NCI-H82 treated with DMSO at 0.1 percent for 48 hours (cell line): ENCODE measurements at regions not wholly inside any gene's neighbourhood (a gene's known extent, or its start where the extent isn't known, plus 50 kb on each side); places are given as distances from the start of the nearest gene placed in this dataset.
A peak's percentile ranks its signal among the peaks of the same experiment; 100 is the strongest.
"Not testable (repeated sequence)": the region's sequence is repeated elsewhere in the genome, so short reads cannot be mapped to it uniquely, and the experiment has no call there.

Experiments used
- DNase-seq: peaks from one replicate; lab custom pipeline; 2025; ENCODE audit not compliant: unreplicated experiment; lab: John Stamatoyannopoulos, UW

DNA sequence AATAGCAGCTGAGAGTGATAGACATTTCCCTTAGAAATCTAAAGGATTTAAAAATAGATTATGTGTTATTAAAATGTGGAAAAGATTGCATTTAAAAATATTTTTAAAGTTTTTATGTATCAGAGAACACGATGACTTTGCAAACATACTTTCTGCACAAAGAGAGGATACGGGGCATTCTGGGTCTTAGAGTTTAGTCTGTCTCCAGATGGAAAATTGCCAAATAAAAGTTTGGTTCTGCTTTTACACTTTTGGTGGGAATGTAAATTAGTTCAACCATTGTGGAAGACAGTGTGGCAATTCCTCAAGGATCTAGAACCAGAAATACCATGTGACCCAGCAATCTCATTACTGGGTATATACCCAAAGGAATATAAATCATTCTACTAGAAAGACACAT lies 355.2 kb downstream of the NDFIP2 start:
- not testable (repeated sequence) for DNase-seq

DNA sequence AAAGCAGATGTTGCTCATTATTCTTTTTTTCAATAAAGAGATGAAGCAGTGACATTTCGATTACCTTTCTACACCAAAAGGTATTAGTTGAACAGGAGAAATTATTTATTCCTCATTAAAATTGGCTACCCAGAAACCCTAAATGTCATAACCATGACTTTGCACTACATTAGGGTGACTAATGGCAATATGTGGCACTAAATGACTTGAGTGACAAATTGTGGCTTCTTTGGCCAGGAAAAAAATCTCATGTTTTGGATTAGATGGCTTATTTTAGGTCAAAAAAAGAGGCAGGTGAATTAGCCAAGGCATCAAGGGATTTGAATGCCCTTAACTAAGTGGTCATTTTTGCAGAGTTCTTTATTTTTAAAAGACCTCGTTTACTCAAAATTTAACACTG lies 353.9 kb downstream of the NDFIP2 start:
- no peak for DNase-seq

DNA sequence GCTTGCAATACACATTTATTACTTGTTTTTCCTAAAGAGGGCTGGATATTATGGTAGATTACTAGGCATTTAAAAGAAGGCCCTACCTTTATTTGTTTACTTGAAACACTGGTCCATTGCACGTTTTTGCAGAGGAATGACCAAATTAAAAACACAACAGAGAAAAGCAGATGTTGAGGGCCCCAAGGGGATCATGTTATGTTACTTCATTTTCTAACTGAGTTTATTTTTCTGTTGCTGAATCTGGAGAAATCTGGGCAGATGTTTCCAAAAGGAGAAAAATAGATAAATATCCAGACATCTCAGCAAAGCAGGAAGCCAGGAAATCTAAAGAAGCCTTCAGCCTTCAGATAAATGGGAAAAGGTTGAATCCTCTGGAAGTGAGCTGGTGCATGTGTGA lies 353.0 kb downstream of the NDFIP2 start:
- no peak for DNase-seq

DNA sequence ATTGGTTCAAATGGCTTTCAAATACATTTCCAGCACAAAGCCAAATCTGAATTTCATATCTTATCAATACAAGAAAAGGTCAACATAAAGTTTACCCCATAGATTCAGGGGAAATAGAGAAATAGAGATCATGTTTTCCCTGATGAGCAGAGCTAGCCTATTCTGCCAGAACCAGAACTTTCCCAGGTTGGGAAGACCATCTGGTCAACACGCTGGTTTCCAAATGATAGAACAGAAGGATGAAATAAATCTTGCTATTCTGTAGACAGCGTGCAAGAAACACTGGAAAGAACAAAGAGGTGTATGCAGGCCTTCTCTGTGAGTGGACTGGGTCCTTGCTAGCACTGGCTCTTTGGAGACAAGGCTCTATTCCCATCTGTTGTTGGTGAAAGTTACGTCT lies 350.6 kb downstream of the NDFIP2 start:
- DNase-seq: no peak

DNA sequence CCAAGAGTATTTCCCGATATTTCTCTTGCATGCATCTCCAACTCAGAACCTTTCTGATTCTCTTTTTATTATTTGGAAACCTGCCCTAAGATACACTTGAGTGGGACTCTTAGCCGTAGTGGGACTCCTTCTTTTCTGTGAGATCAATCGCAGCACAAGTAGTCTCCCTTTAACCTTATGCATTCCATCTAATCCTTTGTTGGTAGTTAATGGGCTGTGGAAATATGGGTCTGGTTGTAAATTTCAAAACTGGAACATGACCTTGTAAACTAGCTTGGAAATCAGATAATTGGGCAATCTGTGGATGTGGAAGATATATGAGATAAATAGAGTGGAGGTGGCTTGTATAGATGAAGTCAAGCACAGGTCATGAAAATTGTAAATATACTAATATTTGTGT lies 350.0 kb downstream of the NDFIP2 start:
- no peak for DNase-seq

DNA sequence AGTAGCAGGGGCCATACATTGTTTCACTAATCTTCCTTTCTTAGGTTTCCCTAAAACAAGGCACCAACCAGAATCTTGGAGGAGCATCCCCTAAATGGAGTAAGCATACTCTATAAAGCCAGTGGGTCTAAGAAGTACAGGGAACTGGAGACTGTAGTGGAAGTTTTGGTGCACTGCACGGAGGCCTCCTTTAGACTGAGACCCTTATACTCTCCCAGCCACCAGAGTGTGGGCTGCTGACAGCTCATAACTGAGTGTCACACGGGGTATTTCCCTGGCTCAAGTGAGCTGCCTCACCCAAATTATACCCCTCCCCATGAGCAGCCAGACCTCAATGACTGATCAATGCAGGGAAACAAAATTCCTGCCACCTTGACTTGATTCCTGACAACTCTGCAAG lies 349.5 kb downstream of the NDFIP2 start:
- no peak for DNase-seq

DNA sequence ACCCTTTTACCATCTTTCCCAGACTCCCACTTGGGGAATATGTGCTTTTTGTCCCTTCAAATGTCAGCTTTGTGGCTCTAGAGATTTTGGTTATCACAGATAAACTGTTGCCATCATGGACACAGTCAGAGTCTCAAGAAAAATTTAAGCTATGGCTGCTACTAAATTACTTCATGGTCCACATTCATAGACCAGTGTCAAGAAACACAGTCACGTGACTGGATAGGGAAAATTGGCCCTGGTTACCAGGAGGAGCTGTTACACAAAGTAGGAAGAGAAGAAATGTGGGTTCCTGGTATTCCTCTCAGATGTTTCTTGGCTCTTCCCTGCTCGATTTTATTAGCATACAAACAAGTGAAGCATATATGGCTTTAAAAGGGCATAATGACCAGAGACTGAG lies 348.9 kb downstream of the NDFIP2 start:
- no peak for DNase-seq

DNA sequence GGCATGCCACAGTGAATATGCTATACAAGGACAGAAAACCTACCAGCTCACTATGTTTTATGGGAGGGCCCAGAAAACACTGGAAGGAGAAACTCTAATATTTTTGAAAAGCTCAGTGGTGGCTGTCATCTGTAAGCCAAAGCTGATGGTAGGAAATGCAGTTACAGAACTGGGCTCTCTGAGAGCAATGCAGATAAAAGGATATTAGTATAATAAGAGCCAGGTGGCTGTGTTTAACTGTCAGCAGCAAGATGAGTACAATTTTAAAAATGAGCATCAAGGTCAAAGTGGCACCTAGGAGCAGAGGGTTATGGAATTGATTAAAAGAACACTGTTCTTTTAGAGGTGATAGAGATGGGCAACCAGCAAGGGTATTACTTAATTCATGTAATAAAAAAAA lies 345.0 kb downstream of the NDFIP2 start:
- DNase-seq: no peak

DNA sequence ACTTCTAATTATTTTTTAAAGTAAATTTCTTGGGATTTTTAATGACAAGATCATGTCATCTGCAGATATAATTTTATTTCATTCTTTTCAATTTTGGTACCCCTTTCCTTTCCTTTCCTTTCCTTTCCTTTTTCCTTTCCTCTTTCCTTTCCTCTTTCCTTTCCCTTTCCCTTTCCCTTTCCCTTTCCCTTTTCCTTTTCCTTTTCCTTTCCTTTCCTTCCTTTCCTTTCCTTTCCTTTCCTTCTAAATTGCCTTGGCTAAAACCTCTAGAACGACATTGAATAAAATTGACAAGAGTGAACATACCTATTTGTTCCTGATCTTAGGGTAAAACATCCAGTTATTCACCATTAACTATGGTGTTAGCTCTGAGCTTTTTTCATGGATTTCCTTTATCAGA lies 334.1 kb downstream of the NDFIP2 start:
- no peak for DNase-seq

DNA sequence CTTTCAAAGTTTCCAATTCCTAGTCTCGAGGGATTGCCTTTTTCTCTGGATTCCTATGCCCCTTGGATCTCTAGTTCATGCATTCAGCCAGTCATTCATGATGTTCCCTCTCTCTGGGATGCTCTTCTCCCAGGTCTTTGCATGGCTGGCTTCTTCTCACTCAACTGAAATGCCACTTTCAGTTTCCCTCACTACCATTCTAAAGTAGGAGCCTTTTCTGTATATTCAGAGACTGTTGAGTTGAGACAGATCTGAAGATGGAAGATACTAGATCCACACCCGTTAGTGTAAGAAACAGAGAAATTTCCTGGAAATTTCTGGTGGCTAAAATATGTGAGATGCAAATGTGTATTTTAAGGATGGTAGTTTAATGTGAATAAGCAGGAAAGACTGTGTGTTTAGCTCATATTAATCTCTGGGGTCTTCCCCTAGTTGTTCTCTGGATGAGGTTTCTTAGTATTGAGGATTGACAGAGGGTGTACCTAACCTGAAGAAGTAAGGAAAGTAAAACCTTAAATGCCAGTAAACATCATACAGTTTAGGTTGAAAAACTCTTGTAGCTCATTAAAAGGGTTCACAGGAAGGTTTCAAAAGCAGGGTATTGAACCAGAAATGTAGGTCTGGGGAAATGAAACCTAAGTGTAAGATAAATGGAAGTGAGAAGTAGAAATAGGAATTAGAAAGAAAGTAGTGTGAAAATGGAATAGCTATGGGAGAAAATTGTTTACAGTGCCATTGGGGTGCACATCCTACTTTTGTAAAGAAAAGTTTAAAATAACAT lies 331.3 kb downstream of the NDFIP2 start:
- no peak for DNase-seq

DNA sequence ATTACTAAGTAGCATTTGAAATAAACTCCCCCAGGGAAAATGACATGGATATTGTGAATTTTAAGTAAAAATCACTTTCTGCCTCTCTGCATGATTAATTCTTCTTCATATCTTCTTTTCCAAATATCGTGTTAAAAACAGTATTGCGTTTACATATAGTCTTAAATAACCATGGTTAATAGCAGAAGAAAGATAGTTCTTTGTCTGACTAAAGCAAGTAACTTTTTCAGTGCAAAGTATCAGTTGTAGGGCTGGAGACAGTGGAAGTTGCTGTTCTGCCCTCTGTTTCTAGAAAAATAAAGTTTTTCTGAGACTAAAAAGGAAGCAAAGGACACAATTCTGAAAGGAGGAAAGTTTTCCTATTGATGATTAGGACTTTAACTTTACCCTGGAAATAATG lies 330.2 kb downstream of the NDFIP2 start:
- no peak for DNase-seq

DNA sequence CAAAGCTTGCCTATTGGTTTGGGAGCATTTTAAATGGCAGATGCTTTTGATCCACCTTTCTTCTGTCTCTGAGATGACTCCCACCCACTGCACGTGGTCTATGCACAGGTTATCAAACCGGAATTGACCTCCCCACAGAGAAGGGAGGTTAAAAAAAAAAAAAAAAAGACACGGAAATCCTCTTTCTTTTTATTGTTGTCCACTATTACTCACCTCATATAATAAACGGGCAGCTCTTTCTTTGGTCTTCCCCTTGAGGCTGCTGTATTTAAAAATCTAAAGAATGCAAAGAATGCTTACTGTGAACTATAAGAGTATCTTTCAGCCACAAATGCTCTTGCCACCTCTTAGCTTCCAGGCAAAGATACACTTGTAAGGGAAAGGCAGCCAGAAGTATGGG lies 329.7 kb downstream of the NDFIP2 start:
- DNase-seq: no peak

DNA sequence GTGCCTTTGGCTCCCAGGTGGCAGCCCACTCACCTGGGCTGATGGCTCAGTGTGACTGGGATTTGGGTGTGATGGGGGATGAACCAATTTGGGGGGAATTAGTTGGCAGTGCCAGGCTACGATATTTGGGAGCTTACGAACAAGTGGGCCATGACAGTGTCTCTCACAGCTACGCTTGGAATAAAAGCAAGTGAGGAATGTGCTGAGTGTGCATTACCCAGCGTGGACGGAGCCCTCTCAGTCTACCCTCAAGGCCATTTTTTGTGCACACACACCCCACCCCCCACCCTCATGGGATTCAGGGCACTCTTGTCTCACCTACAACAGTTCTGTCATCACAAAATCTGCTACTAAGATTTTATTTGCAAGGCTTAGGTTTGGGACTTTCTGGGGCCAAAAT lies 329.1 kb downstream of the NDFIP2 start:
- no peak for DNase-seq

DNA sequence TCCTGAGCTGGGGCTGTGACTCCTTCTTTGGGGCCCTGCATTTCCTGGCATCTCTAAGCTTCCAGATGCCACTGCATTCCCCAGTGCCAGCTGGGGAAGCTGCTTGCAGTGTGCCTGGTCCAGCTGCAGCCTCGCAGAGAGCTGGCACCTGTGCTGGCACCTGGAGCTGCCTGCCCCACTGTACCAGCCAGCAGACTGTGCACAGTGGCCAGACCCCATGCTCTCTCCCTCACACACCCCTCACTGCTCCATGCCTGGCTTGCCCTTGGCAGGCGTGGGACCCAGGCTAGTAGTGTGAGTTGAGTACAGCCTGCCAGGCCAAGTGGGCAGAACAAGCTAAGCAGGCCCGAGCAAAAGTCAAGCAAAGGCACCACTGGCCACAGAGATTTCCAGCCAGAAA lies 327.5 kb downstream of the NDFIP2 start:
- DNase-seq: no peak

DNA sequence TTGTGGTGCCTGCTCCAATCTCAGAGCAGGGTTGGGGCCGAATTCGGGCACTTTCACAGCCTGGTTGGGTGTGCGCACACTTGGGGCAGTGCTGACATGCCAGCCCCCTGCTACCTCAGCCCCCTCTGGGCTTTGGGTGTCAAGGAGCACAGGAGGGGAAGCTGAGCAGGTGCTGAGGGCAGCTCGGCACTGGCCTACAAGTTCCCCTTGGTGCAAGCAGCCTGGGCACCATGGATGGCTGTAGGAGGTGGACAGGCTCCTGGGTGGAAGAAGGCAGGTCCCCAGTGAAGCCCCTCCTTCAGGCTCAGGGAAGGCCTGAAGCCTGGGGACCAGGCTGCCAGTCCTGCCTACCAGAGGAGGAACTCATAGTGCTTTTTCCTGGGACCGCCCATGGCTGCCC lies 326.6 kb downstream of the NDFIP2 start:
- DNase-seq: no peak

DNA sequence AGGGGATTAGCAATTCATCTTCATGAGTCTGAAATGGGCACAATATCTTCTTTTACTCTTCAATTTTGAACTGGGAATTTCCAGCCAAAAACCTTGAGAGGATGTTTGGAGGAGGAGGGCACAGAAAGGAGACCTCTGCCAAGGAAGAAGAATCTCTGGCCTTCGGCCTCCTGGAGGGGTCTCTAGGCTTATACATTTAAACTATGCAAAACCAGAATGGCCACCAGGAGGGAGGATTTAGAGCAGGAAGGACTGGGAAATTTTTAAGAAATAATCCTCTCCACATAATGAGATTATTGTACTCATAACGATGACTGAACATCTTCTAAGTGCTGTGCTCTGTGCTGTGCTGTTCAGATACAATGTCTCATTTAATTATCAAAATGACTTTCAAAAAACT lies 325.9 kb downstream of the NDFIP2 start:
- no peak for DNase-seq

DNA sequence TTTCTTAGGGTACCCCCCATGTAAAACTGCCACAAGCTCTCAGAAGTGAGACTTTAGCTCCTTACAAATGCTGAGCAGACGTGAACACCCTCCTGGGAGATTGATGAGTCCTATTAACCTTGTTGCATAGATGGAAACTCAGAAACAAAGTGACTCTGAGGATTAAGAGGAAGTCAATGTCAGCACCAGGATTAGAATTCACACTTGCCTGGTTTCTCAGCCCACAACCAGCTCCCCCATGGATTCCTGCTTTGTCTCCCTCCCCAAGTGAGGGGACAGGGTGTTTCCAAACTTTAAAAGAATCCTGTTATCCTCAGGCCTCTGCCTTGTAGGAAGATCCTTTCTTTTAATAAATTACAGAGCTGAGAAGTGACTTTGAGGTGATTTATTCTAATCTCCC lies 324.4 kb downstream of the NDFIP2 start:
- DNase-seq: no peak

DNA sequence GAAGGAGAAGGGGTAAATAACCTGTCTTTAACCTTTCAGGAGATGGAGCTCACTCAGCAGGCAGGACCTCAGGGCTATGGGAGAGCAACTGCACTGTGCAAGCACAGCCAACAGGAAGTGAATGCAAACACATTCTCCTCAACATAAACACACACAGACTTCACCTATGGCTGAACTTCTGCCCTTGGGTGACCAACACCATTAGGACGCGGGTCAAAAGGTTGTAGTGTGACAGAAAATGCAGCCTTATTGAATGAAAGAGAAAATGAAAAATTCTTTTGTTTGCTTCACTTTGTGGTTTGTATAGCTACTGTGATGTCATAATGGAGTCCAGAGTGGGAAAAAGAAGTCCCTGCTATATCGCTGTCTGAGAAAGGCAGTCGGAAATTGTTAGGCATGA lies 323.0 kb downstream of the NDFIP2 start:
- no peak for DNase-seq

DNA sequence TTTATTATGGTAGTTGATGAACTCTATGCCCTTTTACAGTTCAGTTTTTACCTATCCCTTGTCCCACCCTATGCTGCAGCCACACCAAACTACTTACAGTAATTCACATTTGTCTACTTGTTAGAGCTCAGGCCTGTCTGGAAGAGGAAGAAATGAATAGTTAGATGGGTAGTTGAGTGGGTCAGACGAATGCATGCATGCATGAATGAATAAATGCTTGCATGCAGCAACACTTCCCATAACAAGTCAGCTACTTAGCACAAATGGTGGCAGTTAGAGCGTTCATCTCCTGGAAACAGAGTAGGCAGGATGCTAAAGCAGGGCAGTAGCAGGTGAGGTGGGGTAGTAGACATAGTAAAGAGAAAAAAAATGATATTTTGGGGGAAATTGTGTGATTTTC lies 322.3 kb downstream of the NDFIP2 start:
- no peak for DNase-seq

DNA sequence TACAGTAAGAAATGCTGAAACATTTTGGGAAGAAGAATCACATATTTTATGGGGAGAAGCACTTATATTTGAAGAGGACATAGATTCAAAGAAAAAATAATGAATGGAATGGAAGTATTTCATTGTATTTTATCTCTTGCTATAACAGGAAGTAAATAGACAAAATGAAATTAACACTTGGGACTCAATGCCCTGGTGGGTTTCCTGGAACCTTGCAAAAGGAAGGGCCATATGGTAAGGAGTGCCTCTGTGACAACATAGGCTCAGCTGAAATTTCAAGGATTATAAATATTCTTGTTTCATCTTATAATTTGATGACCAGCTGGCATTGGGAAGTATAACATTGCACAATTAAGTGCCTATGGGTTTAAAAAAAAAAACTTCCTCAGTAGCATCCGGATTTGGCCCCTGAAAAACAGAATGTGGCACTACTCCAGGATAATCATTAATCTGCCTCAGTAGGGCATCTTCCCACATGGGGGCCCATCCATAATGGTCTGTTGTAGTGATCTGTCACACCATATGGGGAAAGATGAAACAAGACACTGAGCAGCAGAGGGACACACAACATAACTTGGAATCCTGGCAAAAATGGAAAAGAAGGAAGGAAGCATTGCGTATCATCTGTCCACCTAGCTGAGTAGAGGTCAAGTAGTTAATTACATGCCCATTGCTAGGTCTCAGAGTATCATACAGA lies 321.6 kb downstream of the NDFIP2 start:
- no peak for DNase-seq

DNA sequence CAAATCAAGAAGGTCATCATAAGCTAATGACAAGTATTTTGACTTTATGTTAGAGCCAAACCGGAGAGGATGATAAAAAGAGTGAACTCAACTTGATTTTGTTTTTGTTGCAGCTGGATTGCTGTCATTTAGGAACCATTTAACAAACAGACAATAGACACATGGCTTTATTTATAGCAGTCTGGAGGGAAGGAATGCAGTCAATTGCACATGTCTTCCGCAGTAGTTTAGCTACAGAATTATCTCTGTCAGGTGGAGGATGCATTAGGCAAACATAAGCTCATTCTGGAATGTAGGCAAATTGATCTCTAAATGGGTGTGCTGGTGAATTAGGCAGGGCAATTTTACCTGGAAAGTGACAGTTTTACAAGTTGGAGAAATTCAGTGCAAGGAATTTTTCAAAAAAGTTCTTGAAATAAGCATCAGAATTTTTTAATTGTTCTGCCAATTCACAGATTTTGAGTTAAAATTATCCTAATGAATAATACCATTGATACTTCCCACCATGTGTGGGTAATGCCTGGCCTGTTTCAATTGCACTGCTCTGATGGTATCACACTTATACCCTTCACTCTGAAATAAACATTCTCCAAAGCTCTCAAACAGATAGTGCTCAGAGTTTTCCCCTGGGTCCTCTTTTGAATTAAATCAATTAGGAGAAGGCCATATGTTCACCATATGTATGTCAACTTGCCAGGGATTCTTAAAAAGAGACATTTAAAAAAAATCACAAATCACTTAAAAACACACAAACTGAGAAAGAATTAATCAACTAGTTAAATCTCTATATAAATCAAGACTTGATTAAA lies 318.3 kb downstream of the NDFIP2 start:
- peak; percentile 49 for DNase-seq

DNA sequence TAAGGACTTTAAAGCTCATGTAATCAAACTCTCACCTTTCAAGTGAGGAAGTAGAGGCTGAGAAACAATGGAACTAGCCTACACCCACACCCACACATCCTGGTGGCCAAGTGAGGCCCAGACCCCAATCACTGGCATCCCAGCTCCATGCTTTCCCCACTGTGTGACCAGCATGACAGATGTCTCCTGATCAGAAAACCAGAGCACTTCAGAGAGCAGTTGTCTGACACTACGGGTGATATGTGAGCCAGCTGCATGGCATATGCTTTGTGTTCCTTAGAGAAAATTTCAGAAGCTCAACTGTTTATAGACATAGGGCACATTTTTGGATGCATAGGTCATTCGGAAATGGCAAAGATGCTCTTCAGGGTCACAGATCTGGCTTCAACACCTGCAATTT lies 315.2 kb downstream of the NDFIP2 start:
- no peak for DNase-seq
